HEK293T (cell line): ENCODE measurements at regions not wholly inside any gene's neighbourhood (a gene's known extent, or its start where the extent isn't known, plus 50 kb on each side); places are given as distances from the start of the nearest gene placed in this dataset.

ENCODE experiments used
- BHLHE40 ChIP-seq: fragments of 450-650 bp; IDR thresholded peaks from 2 replicates; pipeline ENCODE4 v1.6.1; 2016; ENCODE audit warnings: mild to moderate bottlenecking, moderate library complexity, borderline replicate concordance
- CTBP1 ChIP-seq: fragments of 450-650 bp; IDR thresholded peaks from 2 replicates; pipeline ENCODE4 v1.6.1; 2016; ENCODE audit warnings: borderline replicate concordance
- FOXM1 ChIP-seq: fragments of 450-650 bp; IDR thresholded peaks from 2 replicates; pipeline ENCODE4 v1.6.1; 2017; ENCODE audit warnings: mild to moderate bottlenecking, borderline replicate concordance
- HDGF ChIP-seq: fragments of 450-650 bp; IDR thresholded peaks from 2 replicates; pipeline ENCODE4 v1.6.1; 2017; ENCODE audit warnings: antibody characterized with exemption, borderline replicate concordance
- SP1 ChIP-seq: fragments of 450-650 bp; IDR thresholded peaks from 2 replicates; pipeline ENCODE4 v1.6.1; 2017
- SUZ12 ChIP-seq: fragments of 450-650 bp; IDR thresholded peaks from 2 replicates; pipeline ENCODE4 v1.6.1; 2016; ENCODE audit warnings: mild to moderate bottlenecking
- ZNF384 ChIP-seq: fragments of 450-650 bp; IDR thresholded peaks from 2 replicates; pipeline ENCODE4 v1.6.1; 2016

- TF ChIP-seq FOXM1: no peak
- TF ChIP-seq HDGF: no peak
- no peak for TF ChIP-seq SP1
- no peak for TF ChIP-seq ZNF384
- no peak for TF ChIP-seq CTBP1
- TF ChIP-seq SUZ12: no peak
- no peak for TF ChIP-seq BHLHE40
Observed at GRCh38 chr1:55695151-55695550, 480.0 kb upstream of the USP24 start.
